ENCODE measurements at regions not wholly inside any gene's neighbourhood (a gene's known extent, or its start where the extent isn't known, plus 50 kb on each side); places are given as distances from the start of the nearest gene placed in this dataset.

DNA sequence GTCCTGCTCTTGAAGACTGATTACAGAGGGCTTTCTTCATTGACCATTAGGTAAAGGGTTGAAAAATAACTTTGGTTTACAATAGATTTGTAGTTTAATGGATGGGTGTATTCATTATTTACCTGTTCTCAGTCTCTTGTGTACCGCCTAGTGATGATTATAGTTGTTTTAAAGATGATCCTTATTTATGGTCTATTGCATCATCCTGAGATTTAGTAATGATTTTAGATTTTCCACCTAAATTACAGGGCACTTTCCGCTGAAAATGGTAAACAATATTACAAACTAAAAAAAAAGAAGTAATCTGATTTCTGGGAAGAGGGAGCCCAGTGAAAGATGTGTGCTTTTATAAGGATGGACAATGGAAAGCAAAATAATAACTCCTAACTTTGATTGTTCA lies 78.4 kb upstream of the TMEM33 start:
- TF ChIP-seq, protein P1, sequence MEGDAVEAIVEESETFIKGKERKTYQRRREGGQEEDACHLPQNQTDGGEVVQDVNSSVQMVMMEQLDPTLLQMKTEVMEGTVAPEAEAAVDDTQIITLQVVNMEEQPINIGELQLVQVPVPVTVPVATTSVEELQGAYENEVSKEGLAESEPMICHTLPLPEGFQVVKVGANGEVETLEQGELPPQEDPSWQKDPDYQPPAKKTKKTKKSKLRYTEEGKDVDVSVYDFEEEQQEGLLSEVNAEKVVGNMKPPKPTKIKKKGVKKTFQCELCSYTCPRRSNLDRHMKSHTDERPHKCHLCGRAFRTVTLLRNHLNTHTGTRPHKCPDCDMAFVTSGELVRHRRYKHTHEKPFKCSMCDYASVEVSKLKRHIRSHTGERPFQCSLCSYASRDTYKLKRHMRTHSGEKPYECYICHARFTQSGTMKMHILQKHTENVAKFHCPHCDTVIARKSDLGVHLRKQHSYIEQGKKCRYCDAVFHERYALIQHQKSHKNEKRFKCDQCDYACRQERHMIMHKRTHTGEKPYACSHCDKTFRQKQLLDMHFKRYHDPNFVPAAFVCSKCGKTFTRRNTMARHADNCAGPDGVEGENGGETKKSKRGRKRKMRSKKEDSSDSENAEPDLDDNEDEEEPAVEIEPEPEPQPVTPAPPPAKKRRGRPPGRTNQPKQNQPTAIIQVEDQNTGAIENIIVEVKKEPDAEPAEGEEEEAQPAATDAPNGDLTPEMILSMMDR (conservative IDR thresholded peaks at IDR 0.05), result no peak
- TF ChIP-seq EZH2 (IDR thresholded peaks at IDR 0.05; ENCODE audit: low read depth), result no peak

All from PC-9 (cell line).